K562 (cell line): ENCODE measurements at regions not wholly inside any gene's neighbourhood (a gene's known extent, or its start where the extent isn't known, plus 50 kb on each side); places are given as distances from the start of the nearest gene placed in this dataset.

ENCODE experiments used
- ATAC-seq: fragments of 200-7000 bp; cut with Tn5 transposase; 3 replicates; pipeline ENCODE4 v1.9.1; 2020; ENCODE audit warnings: moderate library complexity
- BruUV-seq: library from RNA; stranded (reverse); fragments of 400-500 nt; replicated peaks from 2 replicates; lab custom pipeline; 2021; lab: Mats Ljungman, UMichigan
- CTCF ChIA-PET: fragments of 300-600 bp; formaldehyde crosslinking; extraction: SDS; loops from one replicate; lab custom pipeline; 2021; ENCODE audit warnings: low intra/inter-chr PET ratio; lab: Yijun Ruan, JAX
- POLR2A ChIA-PET: fragments of 300-600, 350-650 bp; sonication (Branson Sonifier 250); formaldehyde crosslinking; extraction: SDS; loops from one replicate; lab custom pipeline; 2021; ENCODE audit warnings: antibody characterized with exemption, inconsistent platforms; lab: Yijun Ruan, JAX
- DNase-seq, 4 experiments: peaks; one replicate each; pipeline versions ENCODE4 v3.0.0 to v3.0.0-alpha.2; 2011 to 2018; ENCODE audit warnings: low spot score in 3 of 4, mixed read lengths in 3 of 4; ENCODE audit errors: extremely low read depth in 1 of 4
- FAIRE-seq: peaks from 2 replicates; lab custom pipeline; 2011; peaks lifted over from hg19 to GRCh38; lab: Jason Lieb, UNC
- H2AFZ ChIP-seq: 2 replicates; pipeline ENCODE4 v1.6.0; 2011; ENCODE audit warnings: low read depth, low read length, control low read depth, inconsistent platforms
- H3K27ac ChIP-seq: fragments of 200-600 bp; 3 replicates; pipeline ENCODE4 v1.8.0; 2011; ENCODE audit warnings: low read depth, mild to moderate bottlenecking, control low read depth, inconsistent platforms, low read length, moderate library complexity, mixed read lengths; ENCODE audit errors: extremely low read depth
- H3K27me3 ChIP-seq, 2 experiments: fragments of 300-600 bp in 1 of 2; 2 replicates in 1 of 2; 3 replicates in 1 of 2; pipeline versions ENCODE4 v1.6.0 to v1.8.0; 2011; ENCODE audit warnings: inconsistent platforms in 2 of 2, low read length in 2 of 2, mild to moderate bottlenecking in 1 of 2, mixed read lengths in 1 of 2, moderate library complexity in 1 of 2; ENCODE audit not compliant: control insufficient read depth in 2 of 2, insufficient read depth in 2 of 2
- H3K36me3 ChIP-seq: fragments of 300-600 bp; 3 replicates; pipeline ENCODE4 v1.8.0; 2011; ENCODE audit warnings: mild to moderate bottlenecking, low read length, inconsistent platforms; ENCODE audit not compliant: control insufficient read depth, insufficient read depth
- H3K4me1 ChIP-seq, 2 experiments: fragments of 200-600 bp in 1 of 2; replicated peaks in 1 of 2; 2 replicates in 1 of 2; 3 replicates in 1 of 2; pipeline versions ENCODE4 v1.5.1 to v1.8.0; 2011; ENCODE audit warnings: inconsistent platforms in 2 of 2, low read length in 2 of 2, mild to moderate bottlenecking in 1 of 2, mixed read lengths in 1 of 2, moderate library complexity in 1 of 2; ENCODE audit not compliant: control insufficient read depth in 2 of 2, insufficient read depth in 2 of 2
- H3K4me2 ChIP-seq: 2 replicates; pipeline ENCODE4 v1.6.1; 2011; ENCODE audit warnings: low read length, control low read depth, inconsistent platforms, mixed read lengths; ENCODE audit not compliant: insufficient read depth
- H3K4me3 ChIP-seq: fragments of 200-600 bp; sonication (generic), shearing (Covaris generic); 2 replicates; pipeline ENCODE4 v1.5.1; 2016; ENCODE audit warnings: control low read depth, inconsistent platforms
- H3K79me2 ChIP-seq: fragments of 200-600 bp; 3 replicates; pipeline ENCODE4 v1.8.0; 2011; ENCODE audit warnings: low read length, inconsistent platforms; ENCODE audit not compliant: control insufficient read depth, insufficient read depth
- H3K9ac ChIP-seq, 2 experiments: 2 replicates each; pipeline versions ENCODE4 v1.6.0 to v1.6.1; 2011; ENCODE audit warnings: low read depth in 2 of 2, low read length in 2 of 2, control low read depth in 1 of 2, inconsistent platforms in 1 of 2, mild to moderate bottlenecking in 1 of 2, mixed read lengths in 1 of 2; ENCODE audit not compliant: insufficient read depth in 1 of 2
- H3K9me1 ChIP-seq: one replicate; pipeline ENCODE4 v1.6.0; 2011; ENCODE audit warnings: inconsistent platforms, mild to moderate bottlenecking, low read length, moderate library complexity; ENCODE audit not compliant: control insufficient read depth, insufficient read depth
- H3K9me3 ChIP-seq: replicated peaks from 2 replicates; pipeline ENCODE4 v1.5.1; 2011; ENCODE audit warnings: low read depth, low read length, inconsistent platforms; ENCODE audit not compliant: control insufficient read depth, insufficient read depth
- H4K20me1 ChIP-seq: replicated peaks from 2 replicates; pipeline ENCODE4 v1.6.1; 2011; ENCODE audit warnings: low read length, inconsistent platforms, mixed read lengths; ENCODE audit not compliant: control insufficient read depth, insufficient read depth
- BMI1 ChIP-seq: fragments of 150-350 bp; IDR thresholded peaks from 2 replicates; pipeline ENCODE4 v1.6.1; 2014; ENCODE audit warnings: low read length
- FOXP4 ChIP-seq: sonication (generic); formaldehyde crosslinking; IDR thresholded peaks from 2 replicates; pipeline ENCODE4 v1.8.0; 2022; ENCODE audit warnings: mild to moderate bottlenecking, missing genetic modification reagents, borderline replicate concordance
- HES1 ChIP-seq: fragments of 450-650 bp; IDR thresholded peaks from 2 replicates; pipeline ENCODE4 v1.6.1; 2016; ENCODE audit warnings: low read depth, mild to moderate bottlenecking, moderate library complexity
- HNRNPH1 ChIP-seq: fragments of 200-400 bp; formaldehyde crosslinking; optimal IDR thresholded peaks from 2 replicates; pipeline ENCODE3; 2017; ENCODE audit warnings: low read depth, mild to moderate bottlenecking, low read length, moderate library complexity
- SP1 ChIP-seq: sonication (generic); formaldehyde crosslinking; IDR thresholded peaks from 2 replicates; pipeline ENCODE4 v1.8.1; 2022; ENCODE audit warnings: mild to moderate bottlenecking, missing genetic modification reagents
- SREBF1 ChIP-seq: fragments of 150-350 bp; IDR thresholded peaks from 2 replicates; pipeline ENCODE4 v1.6.1; 2014; ENCODE audit warnings: antibody characterized with exemption, low read depth, low read length, borderline replicate concordance
- TBP ChIP-seq: optimal IDR thresholded peaks from 2 replicates; pipeline ENCODE3; 2011; ENCODE audit warnings: low read depth, low read length, improper control_type of control experiment
- ZKSCAN3 ChIP-seq: fragments of 250-450 bp; sonication (Bioruptor Pico); IDR thresholded peaks from 2 replicates; pipeline ENCODE4 v1.4.0; 2020
- ZNF644 ChIP-seq: fragments of 200-800 bp; sonication (Bioruptor generic); IDR thresholded peaks from 2 replicates; pipeline ENCODE4 v1.6.1; 2016; ENCODE audit warnings: low read depth, missing genetic modification characterization, missing compliant biosample characterization
- ZNF717 ChIP-seq: fragments of 250-450 bp; sonication (Bioruptor Pico); IDR thresholded peaks from 2 replicates; pipeline ENCODE4 v1.5.0; 2021
- WGBS: fragments of 100-300 bp; shearing (Covaris generic); methylation state at CpG from one replicate; pipeline ENCODE4 v1.1.6; 2016; ENCODE audit warnings: low coverage, mixed read lengths; ENCODE audit not compliant: insufficient coverage; ENCODE audit errors: missing lambda C conversion rate; 5-methylcytosine and 5-hydroxymethylcytosine counted together
- in situ Hi-C: fragments of 300-500 bp; cut with MboI; formaldehyde crosslinking; loops from 4 replicates; pipeline ENCODE4 v1.15.0; 2018; ENCODE audit warnings: inconsistent platforms, mixed read lengths
- intact Hi-C: fragments of 100-400 bp; cut with micrococcal nuclease; formaldehyde crosslinking; loops from 2 replicates; pipeline ENCODE4 v1.14.2; 2022

- WGBS = 3% methylated on average over 4 of the region's 6 CpGs
- Histone ChIP-seq H4K20me1 (no peaks in the 10 kb centered on the region), H3K4me1 (no peaks in the 10 kb centered on the region), H3K4me3 (no peak overlapping the region), H3K79me2 (no peaks in the 10 kb centered on the region), H3K27me3 (peaks cover 2 to 34% of the 10 kb centered on the region in 2 experiments; a peak in 3 of 5 replicates), H3K9ac (no peak overlapping the region), H3K36me3 (no peaks in the 10 kb centered on the region), H3K9me1 (no peaks in the 10 kb centered on the region), H2AFZ (no peak overlapping the region), H3K27ac (no peak overlapping the region), H3K4me2 (no peak overlapping the region), H3K9me3 (no peaks in the 10 kb centered on the region)
- ATAC-seq (no peak), FAIRE-seq (no peak), DNase-seq (no peak)
- TF ChIP-seq HNRNPH1 = no peak
- no peak for TF ChIP-seq FOXP4 (CRISPR knock-in tag)
- TF ChIP-seq ZNF644 (tag) = no peak
- no peak for TF ChIP-seq SREBF1
- TF ChIP-seq ZKSCAN3 = no peak
- TF ChIP-seq TBP = no peak
- TF ChIP-seq BMI1 = no peak
- TF ChIP-seq HES1 = no peak
- TF ChIP-seq ZNF717 (CRISPR knock-in tag) = no peak
- no peak for TF ChIP-seq SP1 (CRISPR knock-in tag)
- intact Hi-C loops (no loop called here), in situ Hi-C loops (no loop called here)
- ChIA-PET POLR2A (no interaction called here), CTCF (no interaction called here)
- no TSS peak for BruUV-seq
Measured at GRCh38 chr22:47547239-47547661, 784.8 kb downstream of the TBC1D22A start.
